WTC11 (cell line): ENCODE measurements at regions not wholly inside any gene's neighbourhood (a gene's known extent, or its start where the extent isn't known, plus 50 kb on each side); places are given as distances from the start of the nearest gene placed in this dataset.

ENCODE experiments used
- ATAC-seq: fragments of 200-7000 bp; cut with Tn5 transposase; 2 replicates; pipeline ENCODE4 v1.10.0; 2021; ENCODE audit warnings: mild to moderate bottlenecking, moderate library complexity
- CTCF ChIA-PET: fragments of 300-600 bp; sonication (Branson Sonifier 250); formaldehyde crosslinking; loops from one replicate; lab custom pipeline; 2021; ENCODE audit warnings: antibody characterized with exemption; lab: Charles Lee
- POLR2A ChIA-PET: fragments of 350-600 bp; sonication (Branson Sonifier 250); formaldehyde crosslinking; loops from one replicate; lab custom pipeline; 2021; ENCODE audit warnings: antibody characterized with exemption; lab: Charles Lee
- DNase-seq: peaks from one replicate; pipeline ENCODE4 v3.0.0; 2021; ENCODE audit warnings: low spot score
- H3K27ac Mint-ChIP-seq: 2 replicates; pipeline ENCODE4 v1.8.0; 2021; ENCODE audit warnings: mixed read lengths
- H3K27me3 Mint-ChIP-seq: 2 replicates; pipeline ENCODE4 v1.8.0; 2021; ENCODE audit warnings: low read depth, mild to moderate bottlenecking, moderate library complexity, mixed read lengths
- H3K36me3 Mint-ChIP-seq: 2 replicates; pipeline ENCODE4 v1.8.0; 2021; ENCODE audit warnings: mixed read lengths
- H3K4me1 Mint-ChIP-seq: 2 replicates; pipeline ENCODE4 v1.8.0; 2022; ENCODE audit warnings: mixed read lengths
- H3K4me3 Mint-ChIP-seq: 2 replicates; pipeline ENCODE4 v1.8.0; 2021; ENCODE audit warnings: mild to moderate bottlenecking, moderate library complexity, mixed read lengths
- H3K9me3 Mint-ChIP-seq: 2 replicates; pipeline ENCODE4 v1.8.0; 2021; ENCODE audit warnings: mixed read lengths
- ATF6 ChIP-seq: sonication (generic); formaldehyde crosslinking; IDR thresholded peaks from 2 replicates; pipeline ENCODE4 v1.8.1; 2023; ENCODE audit warnings: mild to moderate bottlenecking, missing genetic modification reagents
- CDX4 ChIP-seq: fragments of 250-450 bp; sonication (Bioruptor Pico); IDR thresholded peaks from 2 replicates; pipeline ENCODE4 v1.9.0; 2021; ENCODE audit warnings: moderate library complexity, mild to moderate bottlenecking, inconsistent platforms, borderline replicate concordance
- E2F4 ChIP-seq: sonication (generic); formaldehyde crosslinking; IDR thresholded peaks from 2 replicates; pipeline ENCODE4 v1.8.1; 2022; ENCODE audit warnings: low read depth, mild to moderate bottlenecking, moderate library complexity, missing genetic modification reagents, borderline replicate concordance
- EMX1 ChIP-seq: fragments of 250-450 bp; sonication (Bioruptor Pico); IDR thresholded peaks from 2 replicates; pipeline ENCODE4 v1.8.0; 2021; ENCODE audit warnings: mild to moderate bottlenecking
- FOXJ3 ChIP-seq: sonication (generic); formaldehyde crosslinking; IDR thresholded peaks from 2 replicates; pipeline ENCODE4 v1.9.0; 2021; ENCODE audit warnings: missing genetic modification reagents, mild to moderate bottlenecking, borderline replicate concordance
- FOXK1 ChIP-seq: sonication (generic); formaldehyde crosslinking; IDR thresholded peaks from 2 replicates; pipeline ENCODE4 v1.8.0; 2022; ENCODE audit warnings: mild to moderate bottlenecking, moderate library complexity, missing genetic modification reagents
- FOXP4 ChIP-seq: sonication (generic); formaldehyde crosslinking; IDR thresholded peaks from 2 replicates; pipeline ENCODE4 v1.8.0; 2022; ENCODE audit warnings: mild to moderate bottlenecking, missing genetic modification reagents
- HMGA2 ChIP-seq: fragments of 250-450 bp; sonication (Bioruptor Pico); IDR thresholded peaks from 2 replicates; pipeline ENCODE4 v1.4.0; 2021; ENCODE audit warnings: mild to moderate bottlenecking, moderate library complexity
- IRF2 ChIP-seq: sonication (generic); formaldehyde crosslinking; IDR thresholded peaks from 2 replicates; pipeline ENCODE4 v1.8.0; 2022; ENCODE audit warnings: low read depth, missing genetic modification reagents, borderline replicate concordance
- MAX ChIP-seq: sonication (generic); formaldehyde crosslinking; IDR thresholded peaks from 2 replicates; pipeline ENCODE4 v1.8.0; 2022; ENCODE audit warnings: mild to moderate bottlenecking, missing genetic modification reagents
- MXD4 ChIP-seq: fragments of 250-450 bp; sonication (Bioruptor Pico); IDR thresholded peaks from 2 replicates; pipeline ENCODE4 v1.8.0; 2021; ENCODE audit warnings: mild to moderate bottlenecking, moderate library complexity, borderline replicate concordance
- NFATC4 ChIP-seq: fragments of 250-450 bp; sonication (Bioruptor Pico); IDR thresholded peaks from 2 replicates; pipeline ENCODE4 v1.9.0; 2021; ENCODE audit warnings: mild to moderate bottlenecking
- NR1H2 ChIP-seq: sonication (generic); formaldehyde crosslinking; IDR thresholded peaks from 2 replicates; pipeline ENCODE4 v1.9.0; 2021; ENCODE audit warnings: mild to moderate bottlenecking, moderate library complexity, missing genetic modification reagents
- NR3C1 ChIP-seq: sonication (generic); formaldehyde crosslinking; conservative IDR thresholded peaks from 2 replicates; pipeline ENCODE4 v1.8.1; 2023; ENCODE audit warnings: low read depth, mild to moderate bottlenecking, missing genetic modification reagents
- PRRX2 ChIP-seq: fragments of 250-450 bp; sonication (Bioruptor Pico); IDR thresholded peaks from 2 replicates; pipeline ENCODE4 v1.8.0; 2021; ENCODE audit warnings: mild to moderate bottlenecking
- SMAD3 ChIP-seq: sonication (generic); formaldehyde crosslinking; IDR thresholded peaks from 2 replicates; pipeline ENCODE4 v1.8.0; 2022; ENCODE audit warnings: missing genetic modification reagents, mild to moderate bottlenecking, borderline replicate concordance
- SOX15 ChIP-seq: fragments of 250-450 bp; sonication (Bioruptor Pico); IDR thresholded peaks from 2 replicates; pipeline ENCODE4 v1.9.0; 2021; ENCODE audit warnings: mild to moderate bottlenecking
- STAT6 ChIP-seq: sonication (generic); formaldehyde crosslinking; conservative IDR thresholded peaks from 2 replicates; pipeline ENCODE4 v1.8.1; 2023; ENCODE audit warnings: mild to moderate bottlenecking, low read depth, missing genetic modification reagents, moderate library complexity
- TEAD4 ChIP-seq: sonication (generic); formaldehyde crosslinking; IDR thresholded peaks from 2 replicates; pipeline ENCODE4 v1.8.0; 2022; ENCODE audit warnings: mild to moderate bottlenecking, missing genetic modification reagents
- ZBTB21 ChIP-seq: sonication (generic); formaldehyde crosslinking; IDR thresholded peaks from 2 replicates; pipeline ENCODE4 v1.8.1; 2023; ENCODE audit warnings: mild to moderate bottlenecking, missing genetic modification reagents, borderline replicate concordance
- ZNF232 ChIP-seq: sonication (generic); formaldehyde crosslinking; IDR thresholded peaks from 2 replicates; pipeline ENCODE4 v1.8.0; 2022; ENCODE audit warnings: mild to moderate bottlenecking, missing genetic modification reagents

- H3K36me3 Mint-ChIP-seq: no peaks in the 10 kb centered on the region
- no peak overlapping the region for H3K27ac Mint-ChIP-seq
- no peak for DNase-seq
- TF ChIP-seq NR3C1 (CRISPR knock-in tag) (no peak), ATF6 (CRISPR knock-in tag) (no peak), FOXJ3 (CRISPR knock-in tag) (no peak), FOXP4 (CRISPR knock-in tag) (no peak), HMGA2 (CRISPR knock-in tag) (no peak), E2F4 (CRISPR knock-in tag) (no peak), ZNF232 (CRISPR knock-in tag) (no peak), EMX1 (CRISPR knock-in tag) (no peak), CDX4 (CRISPR knock-in tag) (no peak), NR1H2 (CRISPR knock-in tag) (no peak), ZBTB21 (no peak), NFATC4 (CRISPR knock-in tag) (no peak)
- ChIA-PET POLR2A (no interaction called here), CTCF (no interaction called here)
- no peak overlapping the region for H3K4me3 Mint-ChIP-seq
- H3K27me3 Mint-ChIP-seq: peaks cover 4% of the 10 kb centered on the region; the same call in 1 of the 2 replicates
- H3K9me3 Mint-ChIP-seq: no peaks in the 10 kb centered on the region; the same call in 1 of the 2 replicates
- H3K4me1 Mint-ChIP-seq: peaks cover 23% of the 10 kb centered on the region
- no peak for ATAC-seq
Observed at GRCh38 chr10:91032611-91033206, 111.8 kb upstream of the ANKRD1 start.

GRCh38 chr10:91033324-91033950, 112.5 kb upstream of the ANKRD1 start:
- ChIA-PET CTCF (interaction anchor here (1.2 kb wide), 1 partner anchor 122 kb away, joined by 4 read pairs; no protein-coding TSS in a partner anchor), POLR2A (no interaction called here)
- no peak overlapping the region for H3K4me3 Mint-ChIP-seq
- no peaks in the 10 kb centered on the region; the same call in 1 of the 2 replicates for H3K9me3 Mint-ChIP-seq
- H3K36me3 Mint-ChIP-seq: no peaks in the 10 kb centered on the region
- peaks cover 23% of the 10 kb centered on the region for H3K4me1 Mint-ChIP-seq
- H3K27ac Mint-ChIP-seq: no peak overlapping the region
- ATAC-seq (no peak), DNase-seq (no peak)
- H3K27me3 Mint-ChIP-seq: peaks cover 4% of the 10 kb centered on the region; the same call in 1 of the 2 replicates
- no peak for TF ChIP-seq SMAD3 (CRISPR knock-in tag)
- TF ChIP-seq PRRX2 (CRISPR knock-in tag): no peak
- TF ChIP-seq FOXK1 (CRISPR knock-in tag): no peak
- TF ChIP-seq EMX1 (CRISPR knock-in tag): no peak
- TF ChIP-seq ATF6 (CRISPR knock-in tag): no peak
- no peak for TF ChIP-seq MXD4 (CRISPR knock-in tag)
- TF ChIP-seq IRF2 (CRISPR knock-in tag): no peak
- no peak for TF ChIP-seq SOX15
- no peak for TF ChIP-seq TEAD4
- no peak for TF ChIP-seq HMGA2 (CRISPR knock-in tag)
- TF ChIP-seq MAX (CRISPR knock-in tag): no peak
- no peak for TF ChIP-seq STAT6
